ENCODE measurements at regions not wholly inside any gene's neighbourhood (a gene's known extent, or its start where the extent isn't known, plus 50 kb on each side); places are given as distances from the start of the nearest gene placed in this dataset.

DNA sequence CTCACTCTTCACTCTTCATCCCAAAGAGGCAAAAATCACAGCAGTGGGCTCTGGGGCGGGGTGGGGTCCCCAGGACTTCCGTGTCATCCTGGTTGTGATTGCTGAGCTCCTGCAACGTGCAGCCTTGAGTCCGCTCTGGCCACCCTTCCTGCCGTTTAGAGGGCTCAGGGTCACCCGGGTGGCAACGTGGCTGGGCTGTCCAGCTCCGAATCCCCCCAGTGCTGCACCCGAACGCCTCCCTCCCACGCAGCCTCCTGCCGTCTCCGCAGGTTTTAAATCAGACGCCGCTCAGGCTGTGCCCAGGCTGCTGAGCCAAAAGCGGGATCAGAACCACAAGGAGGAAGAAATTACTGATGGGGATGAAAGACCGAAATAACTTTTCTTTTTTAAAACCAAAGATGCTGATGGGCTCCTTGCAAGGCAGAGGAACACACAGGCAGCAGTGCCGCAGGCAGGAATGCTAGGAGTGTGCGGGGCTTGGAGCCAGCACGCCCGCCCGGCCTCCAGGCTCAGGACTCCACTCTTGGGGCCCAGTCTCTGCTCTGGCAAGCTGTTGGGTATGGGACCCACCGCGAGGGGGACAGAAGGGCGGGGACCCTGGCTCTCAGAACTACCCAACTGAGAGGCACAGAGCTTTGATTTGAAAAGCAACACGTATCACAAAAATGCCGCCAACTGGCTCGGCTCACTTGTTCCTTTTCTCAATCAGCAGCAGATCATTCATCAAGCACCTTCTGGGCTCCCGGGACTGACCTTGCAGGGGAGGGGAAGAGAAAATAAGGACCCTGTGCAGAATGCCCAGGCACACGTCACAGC is 313.0 kb downstream of the CTTN start:
- CTCF ChIA-PET: no interaction called here
- H3K4me3 ChIP-seq (ENCODE audit: low read depth, low read length): no peak overlapping the region
- DNase-seq (ENCODE audit: low read depth, low spot score): no peak
- POLR2A ChIA-PET: no interaction called here
- TF ChIP-seq, protein P1, sequence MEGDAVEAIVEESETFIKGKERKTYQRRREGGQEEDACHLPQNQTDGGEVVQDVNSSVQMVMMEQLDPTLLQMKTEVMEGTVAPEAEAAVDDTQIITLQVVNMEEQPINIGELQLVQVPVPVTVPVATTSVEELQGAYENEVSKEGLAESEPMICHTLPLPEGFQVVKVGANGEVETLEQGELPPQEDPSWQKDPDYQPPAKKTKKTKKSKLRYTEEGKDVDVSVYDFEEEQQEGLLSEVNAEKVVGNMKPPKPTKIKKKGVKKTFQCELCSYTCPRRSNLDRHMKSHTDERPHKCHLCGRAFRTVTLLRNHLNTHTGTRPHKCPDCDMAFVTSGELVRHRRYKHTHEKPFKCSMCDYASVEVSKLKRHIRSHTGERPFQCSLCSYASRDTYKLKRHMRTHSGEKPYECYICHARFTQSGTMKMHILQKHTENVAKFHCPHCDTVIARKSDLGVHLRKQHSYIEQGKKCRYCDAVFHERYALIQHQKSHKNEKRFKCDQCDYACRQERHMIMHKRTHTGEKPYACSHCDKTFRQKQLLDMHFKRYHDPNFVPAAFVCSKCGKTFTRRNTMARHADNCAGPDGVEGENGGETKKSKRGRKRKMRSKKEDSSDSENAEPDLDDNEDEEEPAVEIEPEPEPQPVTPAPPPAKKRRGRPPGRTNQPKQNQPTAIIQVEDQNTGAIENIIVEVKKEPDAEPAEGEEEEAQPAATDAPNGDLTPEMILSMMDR (IDR thresholded peaks at IDR 0.05; ENCODE audit: insufficient read depth, low read length, missing control alignments): no peak

DNA sequence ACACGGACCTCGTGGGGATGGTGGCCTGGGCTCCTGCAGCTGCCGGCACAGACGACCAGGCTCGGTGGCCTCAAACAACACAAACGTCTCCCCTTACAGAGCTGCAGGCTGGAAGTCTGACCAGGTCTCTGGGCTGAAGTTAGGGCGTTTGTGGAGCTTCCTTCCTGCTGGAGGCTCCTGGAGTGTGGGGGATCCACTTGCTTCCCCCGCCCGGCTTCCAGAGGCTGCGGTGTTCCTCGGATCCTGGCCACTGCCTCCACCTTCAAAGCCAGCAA is 313.5 kb downstream of the CTTN start:
- TF ChIP-seq, protein P1 (IDR thresholded peaks at IDR 0.05; ENCODE audit: insufficient read depth, low read length, missing control alignments): no peak
- CTCF ChIA-PET: no interaction called here
- POLR2A ChIA-PET: no interaction called here
- no peak overlapping the region for H3K4me3 ChIP-seq (ENCODE audit: low read depth, low read length)
- no peak for DNase-seq (ENCODE audit: low read depth, low spot score)

DNA sequence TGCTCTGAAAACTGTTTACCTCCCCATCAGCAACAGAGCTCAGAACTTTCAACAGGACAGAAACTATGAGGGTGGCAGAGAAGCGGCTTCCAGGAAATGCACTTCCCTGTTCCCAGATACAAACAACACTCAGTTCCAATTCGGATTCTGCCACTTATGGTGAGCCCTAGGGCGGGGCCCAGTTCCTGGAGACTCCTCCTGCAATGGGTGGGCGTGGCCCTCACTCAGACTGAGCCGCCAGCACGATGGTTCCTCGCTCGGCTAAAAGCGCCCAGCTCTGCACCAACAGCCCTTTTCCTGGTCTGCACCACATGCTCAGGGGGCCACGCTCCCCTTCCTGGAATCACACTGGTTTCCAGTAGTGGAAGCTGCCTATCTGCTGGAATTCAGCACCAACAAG is 314.1 kb downstream of the CTTN start:
- POLR2A ChIA-PET: no interaction called here
- TF ChIP-seq, protein P1 (IDR thresholded peaks at IDR 0.05; ENCODE audit: insufficient read depth, low read length, missing control alignments): no peak
- H3K4me3 ChIP-seq (ENCODE audit: low read depth, low read length): no peak overlapping the region
- CTCF ChIA-PET: no interaction called here
- DNase-seq (ENCODE audit: low read depth, low spot score): no peak

DNA sequence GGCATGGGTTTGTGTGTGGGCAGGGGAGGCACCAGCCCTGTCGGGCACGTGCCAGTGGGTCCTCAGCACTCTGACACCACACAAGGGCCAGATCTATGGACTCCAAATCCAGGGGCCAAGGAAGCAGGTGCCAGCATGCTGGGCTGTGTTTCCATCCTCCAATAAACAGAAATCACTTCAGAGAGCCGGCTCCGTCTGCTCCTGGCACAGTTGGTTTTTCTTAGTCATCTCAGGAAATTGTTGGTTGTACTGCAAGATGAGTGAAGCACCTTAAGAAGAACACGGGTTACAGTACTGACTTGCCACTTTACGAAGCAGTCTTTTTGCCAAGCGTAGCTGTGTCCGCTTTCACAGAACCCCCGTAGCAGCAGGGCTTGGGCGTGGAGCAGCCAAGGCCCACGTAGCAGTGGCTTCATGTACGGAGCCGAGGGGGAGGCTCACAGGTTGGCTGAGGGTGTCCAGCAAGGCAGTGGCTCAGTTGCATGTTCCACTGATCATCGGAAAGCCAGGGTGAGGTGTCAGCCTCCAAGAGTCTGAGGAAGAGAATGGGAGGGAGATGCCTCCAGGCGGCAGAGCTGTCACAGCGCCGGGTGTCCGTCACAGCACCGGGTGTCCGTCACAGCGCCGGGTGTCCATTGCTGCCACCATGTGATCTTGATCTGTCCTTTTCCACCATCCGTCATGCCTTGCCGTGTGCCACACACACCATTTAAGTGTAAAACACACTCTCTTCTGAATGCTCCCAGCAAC is 314.9 kb downstream of the CTTN start:
- ChIA-PET POLR2A (no interaction called here), CTCF (no interaction called here)
- H3K4me3 ChIP-seq (ENCODE audit: low read depth, low read length): no peak overlapping the region
- no peak for DNase-seq (ENCODE audit: low read depth, low spot score)
- TF ChIP-seq, protein P1 (IDR thresholded peaks at IDR 0.05; ENCODE audit: insufficient read depth, low read length, missing control alignments): no peak

DNA sequence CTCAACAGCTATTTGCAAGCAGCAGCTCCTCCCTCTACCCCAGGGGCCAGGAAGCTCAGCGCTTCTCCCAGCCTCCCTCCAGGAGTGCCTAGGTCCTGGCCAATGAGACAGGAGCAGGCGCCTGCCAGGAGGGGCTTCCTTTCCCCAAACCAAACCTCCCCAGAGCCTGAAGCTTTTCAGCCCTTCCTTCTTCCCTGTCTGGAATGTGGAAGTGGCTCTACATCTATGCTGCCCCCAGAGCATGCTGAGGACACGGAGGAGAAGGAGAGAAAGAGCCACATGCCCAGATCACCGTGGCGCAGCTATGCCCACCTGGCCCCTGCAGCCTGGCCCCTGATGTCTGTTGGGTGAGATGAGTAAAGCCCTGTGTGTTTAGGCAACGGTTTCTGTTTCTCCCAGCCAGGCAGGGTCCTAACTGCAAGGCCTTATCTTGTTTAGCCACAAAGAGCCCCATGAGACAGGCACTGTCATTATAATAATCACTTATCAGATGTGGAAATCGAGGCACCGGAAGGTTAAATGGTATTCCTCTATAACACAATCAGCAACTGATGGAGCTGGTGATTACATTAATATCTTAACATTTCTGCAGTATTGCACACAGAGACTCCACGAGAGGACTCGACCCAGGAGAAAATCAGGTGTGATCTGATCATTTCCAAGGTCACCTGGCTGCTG is 315.8 kb downstream of the CTTN start:
- H3K4me3 ChIP-seq (ENCODE audit: low read depth, low read length): no peak overlapping the region
- ChIA-PET POLR2A (no interaction called here), CTCF (no interaction called here)
- DNase-seq (ENCODE audit: low read depth, low spot score): no peak
- TF ChIP-seq, protein P1 (IDR thresholded peaks at IDR 0.05; ENCODE audit: insufficient read depth, low read length, missing control alignments): no peak

Measured in AG04449 (cell line).